ENCODE measurements at regions not wholly inside any gene's neighbourhood (a gene's known extent, or its start where the extent isn't known, plus 50 kb on each side); places are given as distances from the start of the nearest gene placed in this dataset.

- TF ChIP-seq, protein P1, sequence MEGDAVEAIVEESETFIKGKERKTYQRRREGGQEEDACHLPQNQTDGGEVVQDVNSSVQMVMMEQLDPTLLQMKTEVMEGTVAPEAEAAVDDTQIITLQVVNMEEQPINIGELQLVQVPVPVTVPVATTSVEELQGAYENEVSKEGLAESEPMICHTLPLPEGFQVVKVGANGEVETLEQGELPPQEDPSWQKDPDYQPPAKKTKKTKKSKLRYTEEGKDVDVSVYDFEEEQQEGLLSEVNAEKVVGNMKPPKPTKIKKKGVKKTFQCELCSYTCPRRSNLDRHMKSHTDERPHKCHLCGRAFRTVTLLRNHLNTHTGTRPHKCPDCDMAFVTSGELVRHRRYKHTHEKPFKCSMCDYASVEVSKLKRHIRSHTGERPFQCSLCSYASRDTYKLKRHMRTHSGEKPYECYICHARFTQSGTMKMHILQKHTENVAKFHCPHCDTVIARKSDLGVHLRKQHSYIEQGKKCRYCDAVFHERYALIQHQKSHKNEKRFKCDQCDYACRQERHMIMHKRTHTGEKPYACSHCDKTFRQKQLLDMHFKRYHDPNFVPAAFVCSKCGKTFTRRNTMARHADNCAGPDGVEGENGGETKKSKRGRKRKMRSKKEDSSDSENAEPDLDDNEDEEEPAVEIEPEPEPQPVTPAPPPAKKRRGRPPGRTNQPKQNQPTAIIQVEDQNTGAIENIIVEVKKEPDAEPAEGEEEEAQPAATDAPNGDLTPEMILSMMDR (conservative IDR thresholded peaks at IDR 0.05) = no peak
- TF ChIP-seq EZH2 (IDR thresholded peaks at IDR 0.05; ENCODE audit: low read depth) = no peak
Observed at GRCh38 chr7:94244760-94245159, 149.9 kb upstream of the COL1A2 start.
